GM23248 (cell line): ENCODE measurements at regions not wholly inside any gene's neighbourhood (a gene's known extent, or its start where the extent isn't known, plus 50 kb on each side); places are given as distances from the start of the nearest gene placed in this dataset.
"Not testable (repeated sequence)": the region's sequence is repeated elsewhere in the genome, so short reads cannot be mapped to it uniquely, and the experiment has no call there.

Experiments
- DNase-seq: peaks from one replicate; pipeline ENCODE4 v3.0.0-alpha.2; 2015
- H2AFZ ChIP-seq: fragments of 200-600 bp; sonication (generic); 2 replicates; pipeline ENCODE4 v1.6.1; 2016; ENCODE audit warnings: antibody characterized with exemption
- H3F3A ChIP-seq: fragments of 200-600 bp; sonication (generic); 2 replicates; pipeline ENCODE4 v1.6.1; 2016; ENCODE audit warnings: mild to moderate bottlenecking, antibody characterized with exemption, mixed run types; ENCODE audit not compliant: insufficient read depth
- H3K27ac ChIP-seq: fragments of 200-600 bp; sonication (generic); 2 replicates; pipeline ENCODE4 v1.5.1; 2016; ENCODE audit warnings: mild to moderate bottlenecking
- H3K27me3 ChIP-seq: fragments of 200-600 bp; sonication (generic); replicated peaks from 2 replicates; pipeline ENCODE4 v1.6.1; 2016; ENCODE audit warnings: mild to moderate bottlenecking; ENCODE audit not compliant: insufficient read depth
- H3K36me3 ChIP-seq: fragments of 200-600 bp; sonication (generic); 2 replicates; pipeline ENCODE4 v1.6.1; 2016; ENCODE audit warnings: low read depth, mild to moderate bottlenecking
- H3K4me1 ChIP-seq: fragments of 200-600 bp; sonication (generic); 2 replicates; pipeline ENCODE4 v1.6.1; 2016; ENCODE audit warnings: mild to moderate bottlenecking; ENCODE audit not compliant: insufficient read depth
- H3K4me2 ChIP-seq: fragments of 200-600 bp; sonication (generic); one replicate; pipeline ENCODE4 v1.6.1; 2016; ENCODE audit warnings: mild to moderate bottlenecking; ENCODE audit not compliant: unreplicated experiment
- H3K4me3 ChIP-seq: fragments of 200-600 bp; sonication (generic); 2 replicates; pipeline ENCODE4 v1.5.1; 2016; ENCODE audit warnings: mild to moderate bottlenecking
- H3K79me2 ChIP-seq: fragments of 200-600 bp; sonication (generic); 2 replicates; pipeline ENCODE4 v1.6.1; 2016; ENCODE audit warnings: mild to moderate bottlenecking; ENCODE audit not compliant: insufficient read depth
- H3K9ac ChIP-seq: fragments of 200-600 bp; sonication (generic); 2 replicates; pipeline ENCODE4 v1.6.1; 2016; ENCODE audit warnings: mild to moderate bottlenecking
- H3K9me2 ChIP-seq: fragments of 200-600 bp; sonication (generic); 2 replicates; pipeline ENCODE4 v1.6.1; 2016; ENCODE audit warnings: mixed run types, mild to moderate bottlenecking, moderate library complexity; ENCODE audit not compliant: insufficient read depth
- H3K9me3 ChIP-seq: fragments of 200-600 bp; sonication (generic); one replicate; pipeline ENCODE4 v1.6.1; 2017; ENCODE audit warnings: low read depth
- H4K20me1 ChIP-seq: fragments of 200-600 bp; sonication (generic); 2 replicates; pipeline ENCODE4 v1.6.0; 2016; ENCODE audit not compliant: insufficient read depth
- EZH2 ChIP-seq: fragments of 200-600 bp; sonication (generic); IDR thresholded peaks from 2 replicates; pipeline ENCODE4 v1.6.1; 2018; ENCODE audit warnings: antibody characterized with exemption, mild to moderate bottlenecking; ENCODE audit not compliant: insufficient read depth, poor library complexity, severe bottlenecking
- EZH2phosphoT487 ChIP-seq: fragments of 200-600 bp; sonication (generic); IDR thresholded peaks from 2 replicates; pipeline ENCODE4 v1.6.1; 2018; ENCODE audit warnings: antibody characterized with exemption, moderate library complexity, mild to moderate bottlenecking, low read depth; ENCODE audit not compliant: insufficient read depth
- WGBS, 2 experiments: methylation state at CpG; one replicate each; pipeline ENCODE4 v1.1.6; 2015 to 2017; ENCODE audit warnings: low lambda C conversion rate in 2 of 2, low coverage in 1 of 2; ENCODE audit errors: missing lambda C conversion rate in 2 of 2; 5-methylcytosine and 5-hydroxymethylcytosine counted together
- in situ Hi-C: fragments of 300-500 bp; cut with MboI; formaldehyde crosslinking; loops from 2 replicates; pipeline ENCODE4 v1.15.0; 2020

- Histone ChIP-seq H3K79me2 (no peaks in the 10 kb centered on the region), H3K9me2 (no peaks in the 10 kb centered on the region), H2AFZ (no peak overlapping the region), H3F3A (no peaks in the 10 kb centered on the region), H3K27me3 (no peaks in the 10 kb centered on the region), H3K9me3 (no peaks in the 10 kb centered on the region), H4K20me1 (no peaks in the 10 kb centered on the region), H3K4me1 (no peaks in the 10 kb centered on the region), H3K9ac (no peak overlapping the region), H3K36me3 (no peaks in the 10 kb centered on the region), H3K4me2 (no peak overlapping the region), H3K4me3 (no peak overlapping the region), H3K27ac (no peak overlapping the region)
- TF ChIP-seq EZH2 (no peak), EZH2phosphoT487 (no peak)
- in situ Hi-C loops = loop anchor here (10.0 kb wide), 1 partner anchor 64 kb away; no protein-coding TSS in a partner anchor
- 18 to 22% methylated on average over 3 of the region's 3 CpGs for WGBS, 2 experiments
- DNase-seq = no peak
Observed at GRCh38 chr18:5030636-5031035, 166.4 kb downstream of the AKAIN1 start.

- Histone ChIP-seq H3K36me3 (no peaks in the 10 kb centered on the region), H3K4me3 (no peak overlapping the region), H3K4me1 (no peaks in the 10 kb centered on the region), H3F3A (no peaks in the 10 kb centered on the region), H3K79me2 (no peaks in the 10 kb centered on the region), H4K20me1 (no peaks in the 10 kb centered on the region), H3K9ac (no peak overlapping the region), H2AFZ (no peak overlapping the region), H3K9me2 (no peaks in the 10 kb centered on the region), H3K27ac (no peak overlapping the region), H3K27me3 (no peaks in the 10 kb centered on the region), H3K9me3 (no peaks in the 10 kb centered on the region), H3K4me2 (no peak overlapping the region)
- no peak for DNase-seq
- in situ Hi-C loops = no loop called here
- TF ChIP-seq EZH2 (no peak), EZH2phosphoT487 (no peak)
- WGBS, 2 experiments = 27 to 30% methylated on average over 5 of the region's 5 CpGs
Observed at GRCh38 chr18:5029592-5029991, 167.5 kb downstream of the AKAIN1 start.

GRCh38 chr18:5024741-5025140 is 172.3 kb downstream of the AKAIN1 start:
- no peak overlapping the region for H3K27ac ChIP-seq
- no peak overlapping the region for H3K4me2 ChIP-seq
- no peaks in the 10 kb centered on the region for H3F3A ChIP-seq
- no peaks in the 10 kb centered on the region for H4K20me1 ChIP-seq
- H2AFZ ChIP-seq = no peak overlapping the region
- H3K9me2 ChIP-seq = no peaks in the 10 kb centered on the region
- in situ Hi-C loops = no loop called here
- TF ChIP-seq EZH2phosphoT487 = no peak
- TF ChIP-seq EZH2 = no peak
- WGBS, 2 experiments = 0 to 7% methylated on average over 2 of the region's 2 CpGs
- H3K36me3 ChIP-seq = no peaks in the 10 kb centered on the region
- H3K79me2 ChIP-seq = no peaks in the 10 kb centered on the region
- no peak overlapping the region for H3K4me3 ChIP-seq
- no peaks in the 10 kb centered on the region for H3K9me3 ChIP-seq
- no peaks in the 10 kb centered on the region for H3K4me1 ChIP-seq
- no peak for DNase-seq
- no peak overlapping the region for H3K9ac ChIP-seq
- H3K27me3 ChIP-seq = no peaks in the 10 kb centered on the region

- in situ Hi-C loops = no loop called here
- Histone ChIP-seq H2AFZ (no peak overlapping the region), H4K20me1 (no peaks in the 10 kb centered on the region)
Observed at GRCh38 chr18:5021558-5021957, 175.5 kb downstream of the AKAIN1 start.

GRCh38 chr18:5015213-5015612 is 181.8 kb downstream of the AKAIN1 start:
- WGBS, 2 experiments = 7 to 9% methylated on average over 4 of the region's 4 CpGs

More at GRCh38 chr18:5021558-5021957, 175.5 kb downstream of the AKAIN1 start:
- Histone ChIP-seq H3K9ac (no peak overlapping the region), H3K27ac (no peak overlapping the region), H3K9me3 (no peaks in the 10 kb centered on the region), H3K4me2 (no peak overlapping the region), H3F3A (no peaks in the 10 kb centered on the region), H3K4me1 (no peaks in the 10 kb centered on the region), H3K4me3 (no peak overlapping the region), H3K36me3 (no peaks in the 10 kb centered on the region), H3K9me2 (no peaks in the 10 kb centered on the region), H3K27me3 (no peaks in the 10 kb centered on the region), H3K79me2 (no peaks in the 10 kb centered on the region)
- DNase-seq = no peak
- TF ChIP-seq EZH2 = no peak
- TF ChIP-seq EZH2phosphoT487 = no peak

GRCh38 chr18:5004031-5004820 is 192.8 kb downstream of the AKAIN1 start:
- H3K9me2 ChIP-seq, H3K27me3 ChIP-seq, H3K36me3 ChIP-seq, H3F3A ChIP-seq, H3K79me2 ChIP-seq, H3K4me1 ChIP-seq, in situ Hi-C loops, H4K20me1 ChIP-seq, H3K4me2 ChIP-seq, H3K9me3 ChIP-seq, DNase-seq, H3K9ac ChIP-seq, H3K4me3 ChIP-seq, H2AFZ ChIP-seq, H3K27ac ChIP-seq: not testable (repeated sequence)
- WGBS, 2 experiments = 4 to 8% methylated on average over 30 of the region's 32 CpGs

More at GRCh38 chr18:5015213-5015612, 181.8 kb downstream of the AKAIN1 start:
- Histone ChIP-seq H4K20me1 (no peaks in the 10 kb centered on the region), H3K9me2 (no peaks in the 10 kb centered on the region), H3K9me3 (no peaks in the 10 kb centered on the region), H3K27me3 (no peaks in the 10 kb centered on the region), H3K79me2 (no peaks in the 10 kb centered on the region), H3K36me3 (no peaks in the 10 kb centered on the region), H3K4me2 (no peak overlapping the region), H3F3A (no peaks in the 10 kb centered on the region), H3K9ac (no peak overlapping the region), H3K4me1 (no peaks in the 10 kb centered on the region), H2AFZ (no peak overlapping the region), H3K4me3 (no peak overlapping the region), H3K27ac (no peak overlapping the region)
- no peak for DNase-seq
- in situ Hi-C loops = no loop called here
- TF ChIP-seq EZH2phosphoT487 (no peak), EZH2 (no peak)
